ENCODE measurements at regions not wholly inside any gene's neighbourhood (a gene's known extent, or its start where the extent isn't known, plus 50 kb on each side); places are given as distances from the start of the nearest gene placed in this dataset.

- Histone ChIP-seq H3K4me3 (no peak overlapping the region), H3K9me3 (no peaks in the 10 kb centered on the region), H3K4me1 (no peaks in the 10 kb centered on the region), H3K27me3 (no peaks in the 10 kb centered on the region), H3K27ac (no peak overlapping the region), H3K36me3 (no peaks in the 10 kb centered on the region)
- TF ChIP-seq, protein P1, sequence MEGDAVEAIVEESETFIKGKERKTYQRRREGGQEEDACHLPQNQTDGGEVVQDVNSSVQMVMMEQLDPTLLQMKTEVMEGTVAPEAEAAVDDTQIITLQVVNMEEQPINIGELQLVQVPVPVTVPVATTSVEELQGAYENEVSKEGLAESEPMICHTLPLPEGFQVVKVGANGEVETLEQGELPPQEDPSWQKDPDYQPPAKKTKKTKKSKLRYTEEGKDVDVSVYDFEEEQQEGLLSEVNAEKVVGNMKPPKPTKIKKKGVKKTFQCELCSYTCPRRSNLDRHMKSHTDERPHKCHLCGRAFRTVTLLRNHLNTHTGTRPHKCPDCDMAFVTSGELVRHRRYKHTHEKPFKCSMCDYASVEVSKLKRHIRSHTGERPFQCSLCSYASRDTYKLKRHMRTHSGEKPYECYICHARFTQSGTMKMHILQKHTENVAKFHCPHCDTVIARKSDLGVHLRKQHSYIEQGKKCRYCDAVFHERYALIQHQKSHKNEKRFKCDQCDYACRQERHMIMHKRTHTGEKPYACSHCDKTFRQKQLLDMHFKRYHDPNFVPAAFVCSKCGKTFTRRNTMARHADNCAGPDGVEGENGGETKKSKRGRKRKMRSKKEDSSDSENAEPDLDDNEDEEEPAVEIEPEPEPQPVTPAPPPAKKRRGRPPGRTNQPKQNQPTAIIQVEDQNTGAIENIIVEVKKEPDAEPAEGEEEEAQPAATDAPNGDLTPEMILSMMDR (IDR thresholded peaks at IDR 0.05): no peak
- no peak for TF ChIP-seq POLR2A (IDR thresholded peaks at IDR 0.05)
- no peak for ATAC-seq
- intact Hi-C loops (cut with DNase I): no loop called here
- DNase-seq: no peak
- WGBS, 4 donors: 75 to 85% (median 81%) methylated on average over 7 of the region's 7 CpGs
Observed at GRCh38 chr5:82522897-82523296, 244.7 kb upstream of the RPS23 start.

GRCh38 chr5:82521431-82522051 is 243.4 kb upstream of the RPS23 start:
- Histone ChIP-seq H3K4me3 (no peak overlapping the region), H3K4me1 (no peaks in the 10 kb centered on the region), H3K36me3 (no peaks in the 10 kb centered on the region), H3K27ac (no peak overlapping the region), H3K27me3 (no peaks in the 10 kb centered on the region), H3K9me3 (no peaks in the 10 kb centered on the region)
- ATAC-seq (no peak), DNase-seq (no peak)
- no peak for TF ChIP-seq POLR2A (IDR thresholded peaks at IDR 0.05)
- TF ChIP-seq, protein P1 (IDR thresholded peaks at IDR 0.05): no peak
- 88 to 93% (median 91%) methylated on average over 4 of the region's 4 CpGs for WGBS, 4 donors
- intact Hi-C loops (cut with DNase I): no loop called here

GRCh38 chr5:82519558-82519957 is 241.4 kb upstream of the RPS23 start:
- ATAC-seq (no peak), DNase-seq (no peak)
- intact Hi-C loops (cut with DNase I): no loop called here
- Histone ChIP-seq H3K27ac (no peak overlapping the region), H3K9me3 (no peaks in the 10 kb centered on the region), H3K27me3 (no peaks in the 10 kb centered on the region), H3K4me3 (no peak overlapping the region), H3K36me3 (no peaks in the 10 kb centered on the region), H3K4me1 (no peaks in the 10 kb centered on the region)
- 79 to 84% (median 82%) methylated on average over 3 of the region's 3 CpGs for WGBS, 4 donors
- TF ChIP-seq, protein P1 (IDR thresholded peaks at IDR 0.05): no peak
- no peak for TF ChIP-seq POLR2A (IDR thresholded peaks at IDR 0.05)

GRCh38 chr5:82517544-82518075 is 239.5 kb upstream of the RPS23 start:
- ATAC-seq (no peak), DNase-seq (no peak)
- Histone ChIP-seq H3K4me1 (no peaks in the 10 kb centered on the region), H3K9me3 (no peaks in the 10 kb centered on the region), H3K27me3 (no peaks in the 10 kb centered on the region), H3K4me3 (no peak overlapping the region), H3K36me3 (no peaks in the 10 kb centered on the region), H3K27ac (no peak overlapping the region)
- 87 to 94% (median 91%) methylated on average over 4 of the region's 4 CpGs for WGBS, 4 donors
- no peak for TF ChIP-seq POLR2A (IDR thresholded peaks at IDR 0.05)
- TF ChIP-seq, protein P1 (IDR thresholded peaks at IDR 0.05): no peak
- intact Hi-C loops (cut with DNase I): no loop called here
